Dermis blood vessel endothelial cell (primary cell): ENCODE measurements at regions not wholly inside any gene's neighbourhood (a gene's known extent, or its start where the extent isn't known, plus 50 kb on each side); places are given as distances from the start of the nearest gene placed in this dataset.
A peak's percentile ranks its signal among the peaks of the same experiment; 100 is the strongest.

Source experiments
- DNase-seq: peaks from one replicate; pipeline ENCODE4 v3.0.0; 2010

DNA sequence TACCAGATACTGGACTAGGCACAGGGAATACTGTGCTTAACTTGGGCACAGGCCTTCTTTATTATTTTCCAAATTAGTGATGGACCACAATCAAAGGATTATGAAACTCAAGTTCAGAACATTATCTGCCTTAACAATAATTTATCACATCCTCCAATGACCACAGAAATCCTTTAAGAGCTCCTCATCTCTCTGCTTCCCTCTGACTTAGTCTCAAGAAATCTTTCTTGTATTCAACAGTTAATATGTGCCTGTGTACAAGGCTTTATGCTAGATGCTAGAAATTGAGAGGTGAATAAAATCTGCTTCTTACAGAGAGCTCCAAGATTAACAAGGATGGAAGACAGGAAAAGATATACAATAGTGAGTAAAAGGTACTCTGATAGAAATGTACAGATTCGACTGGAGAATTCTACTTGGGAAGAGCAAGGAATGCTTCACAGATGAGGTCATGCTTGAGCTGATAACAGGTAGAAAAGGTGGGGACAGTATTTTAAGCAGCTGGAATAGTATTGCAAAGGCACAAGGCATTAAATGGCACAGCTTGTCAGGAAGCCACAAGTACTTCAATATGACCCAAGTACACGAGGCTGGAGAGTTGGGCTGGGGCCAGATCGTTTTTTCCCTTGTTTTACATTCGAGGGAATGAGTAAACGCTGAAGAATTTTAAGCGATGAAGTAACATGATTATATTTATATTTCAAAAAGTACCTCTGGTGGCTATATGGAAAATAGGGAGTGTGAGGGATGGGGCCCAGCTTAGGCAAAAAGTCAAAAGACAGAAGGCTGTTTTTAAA, 55.1 kb upstream of the ARID2 start:
- peak; percentile 66 for DNase-seq

DNA sequence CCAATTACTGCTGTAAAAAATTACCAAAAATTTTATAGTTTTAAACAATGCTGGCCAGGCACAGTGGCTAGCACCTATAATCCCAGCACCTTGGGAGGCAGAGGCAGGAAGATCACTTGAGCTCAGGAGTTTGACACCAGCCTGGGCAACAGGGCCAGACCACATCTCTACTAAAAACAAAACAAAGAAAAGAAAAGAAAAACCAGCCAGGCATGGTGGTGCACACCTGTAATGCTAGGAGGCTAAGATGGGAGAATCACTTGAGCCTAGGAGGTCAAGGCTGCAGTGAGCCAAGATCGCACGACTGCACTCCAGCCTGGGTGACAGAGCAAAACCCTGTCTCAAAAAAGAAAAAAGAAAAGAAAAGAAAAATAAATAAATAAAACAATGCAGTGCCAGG, 54.0 kb upstream of the ARID2 start:
- no peak for DNase-seq
